Activated CD8-positive, alpha-beta T cell treated with anti-CD3 and anti-CD28 coated beads, Interleukin-2, amount 10 ng/mL, durations not matched to agents 7 days and 5 days (primary cell): ENCODE measurements at regions not wholly inside any gene's neighbourhood (a gene's known extent, or its start where the extent isn't known, plus 50 kb on each side); places are given as distances from the start of the nearest gene placed in this dataset.
"Not testable (repeated sequence)": the region's sequence is repeated elsewhere in the genome, so short reads cannot be mapped to it uniquely, and the experiment has no call there.

Source experiments
- ATAC-seq: fragments of 150-1000 bp; cut with Tn5 transposase; one replicate; pipeline ENCODE4 v1.10.0; 2021; ENCODE audit warnings: moderate library complexity
- CTCF ChIA-PET: fragments of 350-600 bp; sonication (Branson Sonifier 250); formaldehyde crosslinking; loops from one replicate; lab custom pipeline; 2021; ENCODE audit warnings: antibody characterized with exemption; lab: Charles Lee
- POLR2A ChIA-PET: fragments of 350-600 bp; sonication (Branson Sonifier 250); formaldehyde crosslinking; loops from one replicate; lab custom pipeline; 2021; ENCODE audit warnings: antibody characterized with exemption; lab: Charles Lee
- DNase-seq: peaks from one replicate; pipeline ENCODE4 v3.0.0-alpha.2; 2020
- H3K27ac Mint-ChIP-seq: one replicate; pipeline ENCODE4 v1.8.0; 2021; ENCODE audit warnings: mild to moderate bottlenecking, mixed read lengths
- H3K27me3 Mint-ChIP-seq: one replicate; pipeline ENCODE4 v1.8.0; 2021; ENCODE audit warnings: low read depth, mixed read lengths
- H3K36me3 Mint-ChIP-seq: one replicate; pipeline ENCODE4 v1.8.0; 2021; ENCODE audit warnings: low read depth, mixed read lengths
- H3K4me1 Mint-ChIP-seq: one replicate; pipeline ENCODE4 v1.8.0; 2021; ENCODE audit warnings: low read depth, mixed read lengths
- H3K4me3 Mint-ChIP-seq: one replicate; pipeline ENCODE4 v1.8.0; 2021; ENCODE audit warnings: mild to moderate bottlenecking, mixed read lengths
- H3K9me3 Mint-ChIP-seq: one replicate; pipeline ENCODE4 v1.8.0; 2022; ENCODE audit warnings: mixed read lengths; ENCODE audit not compliant: insufficient read depth

DNA sequence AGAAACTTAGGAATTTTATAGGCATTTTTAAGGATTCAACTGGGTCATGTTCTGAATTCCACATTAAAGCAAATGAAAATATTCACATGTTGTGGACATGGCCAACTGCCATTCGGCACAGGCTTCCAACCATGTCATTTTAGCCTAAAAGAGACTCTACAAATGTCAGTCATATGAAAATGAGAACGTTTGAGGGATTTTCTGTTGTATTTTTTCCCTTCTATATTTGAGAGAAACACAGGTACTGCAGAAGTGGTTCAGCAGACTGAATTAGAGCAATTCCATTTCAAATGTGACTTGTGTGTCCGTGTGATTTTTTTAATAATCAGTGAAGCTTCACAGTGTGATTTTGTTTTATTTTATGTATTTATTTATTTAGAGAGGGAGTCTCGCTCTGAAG is 124.3 kb downstream of the TP53TG3F start:
- POLR2A ChIA-PET = not testable (repeated sequence)

DNA sequence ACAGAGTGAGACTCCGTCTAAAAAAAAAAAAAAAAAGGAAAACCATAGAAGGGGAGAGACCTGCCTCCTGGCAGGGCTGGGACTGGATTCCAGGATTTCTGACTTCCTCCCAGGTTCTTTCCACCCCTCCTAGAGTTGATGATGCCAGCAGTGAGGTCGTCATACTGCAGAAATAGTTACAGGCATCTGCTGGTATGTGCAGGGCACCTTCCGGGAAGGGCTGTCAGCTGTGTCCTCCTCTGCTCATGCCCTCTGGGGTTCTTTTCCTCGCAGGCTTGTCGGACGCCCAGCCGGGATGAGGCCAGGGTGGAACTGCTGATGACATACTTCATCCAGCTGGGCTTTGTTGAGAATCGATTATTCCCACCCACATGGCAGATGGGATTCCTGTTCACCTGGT is 129.2 kb downstream of the TP53TG3F start:
- not testable (repeated sequence) for DNase-seq, H3K36me3 Mint-ChIP-seq, H3K4me3 Mint-ChIP-seq

More for the DNA sequence above, 124.3 kb downstream of the TP53TG3F start:
- H3K27me3 Mint-ChIP-seq, H3K27ac Mint-ChIP-seq, H3K4me1 Mint-ChIP-seq, H3K9me3 Mint-ChIP-seq, H3K4me3 Mint-ChIP-seq, CTCF ChIA-PET, H3K36me3 Mint-ChIP-seq, DNase-seq, ATAC-seq: not testable (repeated sequence)

DNA sequence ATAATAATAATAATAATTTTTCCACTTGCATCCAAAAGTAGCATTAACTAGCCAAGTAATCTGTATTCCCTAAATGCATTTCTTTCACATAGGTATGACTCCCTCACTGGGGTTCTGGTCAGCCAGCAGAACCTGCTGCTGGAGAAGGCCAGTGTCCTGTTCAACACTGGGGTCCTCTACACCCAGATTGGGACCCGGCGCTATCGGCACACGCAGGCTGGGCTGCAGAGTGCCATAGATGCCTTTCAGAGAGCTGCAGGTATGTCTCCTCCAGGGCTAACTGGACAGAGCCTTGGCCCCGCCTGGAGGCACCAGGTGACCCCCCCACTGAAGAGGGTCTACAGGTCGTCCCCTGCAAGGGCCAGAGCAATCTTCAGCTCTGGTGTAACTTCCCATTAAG is 133.9 kb downstream of the TP53TG3F start:
- H3K4me3 Mint-ChIP-seq, H3K27ac Mint-ChIP-seq, H3K36me3 Mint-ChIP-seq, H3K9me3 Mint-ChIP-seq, H3K4me1 Mint-ChIP-seq, H3K27me3 Mint-ChIP-seq, CTCF ChIA-PET, DNase-seq, ATAC-seq, POLR2A ChIA-PET: not testable (repeated sequence)

More for the DNA sequence above, 129.2 kb downstream of the TP53TG3F start:
- CTCF ChIA-PET, H3K27me3 Mint-ChIP-seq, ATAC-seq, H3K27ac Mint-ChIP-seq, H3K4me1 Mint-ChIP-seq, H3K9me3 Mint-ChIP-seq, POLR2A ChIA-PET: not testable (repeated sequence)

DNA sequence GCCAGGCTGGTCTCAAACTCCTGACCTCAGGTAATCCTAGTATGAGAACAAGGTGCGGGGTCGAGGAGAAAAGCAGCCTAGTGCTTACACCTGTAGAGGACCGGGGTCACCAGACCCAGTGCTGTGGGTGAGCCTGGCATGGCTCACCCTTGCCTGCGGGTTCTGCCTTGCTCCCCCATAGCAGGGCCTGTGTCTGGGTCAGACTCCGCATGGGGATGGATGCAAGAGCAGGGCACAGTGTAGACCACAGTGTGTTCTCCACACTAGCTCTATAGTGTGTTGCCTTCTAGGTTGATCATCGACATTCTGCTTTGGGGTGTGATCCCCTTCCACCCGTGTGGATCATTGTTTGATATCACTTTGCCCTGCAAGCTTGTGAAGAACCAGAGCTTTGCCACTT is 135.7 kb downstream of the TP53TG3F start:
- H3K4me3 Mint-ChIP-seq, POLR2A ChIA-PET, H3K27ac Mint-ChIP-seq, H3K9me3 Mint-ChIP-seq, DNase-seq, H3K4me1 Mint-ChIP-seq, CTCF ChIA-PET, H3K36me3 Mint-ChIP-seq, ATAC-seq, H3K27me3 Mint-ChIP-seq: not testable (repeated sequence)

DNA sequence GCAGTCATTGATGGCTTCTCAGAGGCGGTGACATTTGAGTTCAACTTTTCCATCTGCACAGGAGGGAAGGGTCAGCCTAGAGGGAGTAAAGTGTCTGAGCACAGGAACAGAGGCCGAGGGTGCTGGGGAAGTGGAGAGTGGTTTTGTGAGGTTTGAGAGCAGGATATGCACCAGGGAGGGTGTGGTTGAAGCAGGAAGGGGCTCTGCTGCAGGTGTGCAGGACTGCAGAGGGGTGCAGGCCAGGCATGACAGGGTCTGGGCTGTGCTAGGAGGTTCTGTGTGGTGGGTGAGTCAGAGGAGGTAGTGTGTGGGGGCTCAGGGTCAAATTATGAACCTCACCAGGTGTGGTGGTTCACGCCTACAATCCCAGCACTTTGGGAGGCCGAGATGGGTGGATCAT is 141.6 kb downstream of the TP53TG3F start:
- CTCF ChIA-PET, POLR2A ChIA-PET, H3K27ac Mint-ChIP-seq, ATAC-seq, H3K4me1 Mint-ChIP-seq, H3K9me3 Mint-ChIP-seq, H3K36me3 Mint-ChIP-seq, H3K4me3 Mint-ChIP-seq, DNase-seq, H3K27me3 Mint-ChIP-seq: not testable (repeated sequence)

DNA sequence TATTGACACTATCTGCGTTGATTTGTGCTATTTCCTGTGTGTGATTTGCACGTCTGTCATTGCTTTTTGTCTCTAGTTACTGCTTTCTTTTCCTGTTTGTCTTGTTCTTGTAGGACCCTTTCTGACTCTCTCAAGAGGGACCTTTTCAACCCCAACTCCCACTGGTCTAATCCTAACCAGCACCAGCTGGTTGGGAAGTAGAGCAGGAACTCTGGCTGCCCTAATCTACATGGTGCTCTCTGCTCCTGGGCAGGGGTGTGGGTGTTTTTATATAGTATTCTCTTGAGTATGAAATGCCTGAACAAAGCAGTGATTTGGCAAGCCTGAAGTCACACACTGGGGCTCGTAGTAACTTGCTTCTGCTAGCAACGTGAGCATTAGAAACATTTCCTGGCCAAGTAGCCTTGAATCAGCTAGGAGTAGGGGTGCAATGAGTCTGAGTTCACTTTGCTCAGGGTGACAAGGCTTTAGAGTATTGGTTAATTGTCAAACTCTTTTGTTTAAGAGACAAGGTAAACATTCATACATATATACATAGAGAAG is 164.2 kb downstream of the TP53TG3F start:
- POLR2A ChIA-PET, ATAC-seq, H3K36me3 Mint-ChIP-seq, CTCF ChIA-PET, H3K27me3 Mint-ChIP-seq, H3K9me3 Mint-ChIP-seq, H3K4me3 Mint-ChIP-seq, H3K27ac Mint-ChIP-seq, H3K4me1 Mint-ChIP-seq, DNase-seq: not testable (repeated sequence)

DNA sequence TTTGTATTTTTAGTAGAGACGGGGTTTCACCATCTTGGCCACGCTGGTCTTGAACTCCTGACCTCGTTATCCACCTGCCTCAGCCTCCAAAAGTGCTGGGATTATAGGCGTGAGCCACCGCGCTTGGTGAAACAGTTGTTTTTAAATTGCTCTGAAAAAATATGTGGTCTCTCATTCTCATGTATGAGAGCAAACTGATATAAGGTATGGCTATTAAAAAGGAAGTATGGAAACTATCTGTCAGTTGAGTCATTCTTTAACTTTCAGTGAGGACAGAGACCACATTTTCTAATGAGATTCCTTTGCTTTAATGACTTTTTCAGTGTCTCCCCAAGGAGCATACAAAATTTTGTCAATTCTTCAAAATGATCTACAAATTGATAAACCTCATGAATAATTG is 169.5 kb downstream of the TP53TG3F start:
- CTCF ChIA-PET, ATAC-seq, H3K27ac Mint-ChIP-seq: not testable (repeated sequence)

DNA sequence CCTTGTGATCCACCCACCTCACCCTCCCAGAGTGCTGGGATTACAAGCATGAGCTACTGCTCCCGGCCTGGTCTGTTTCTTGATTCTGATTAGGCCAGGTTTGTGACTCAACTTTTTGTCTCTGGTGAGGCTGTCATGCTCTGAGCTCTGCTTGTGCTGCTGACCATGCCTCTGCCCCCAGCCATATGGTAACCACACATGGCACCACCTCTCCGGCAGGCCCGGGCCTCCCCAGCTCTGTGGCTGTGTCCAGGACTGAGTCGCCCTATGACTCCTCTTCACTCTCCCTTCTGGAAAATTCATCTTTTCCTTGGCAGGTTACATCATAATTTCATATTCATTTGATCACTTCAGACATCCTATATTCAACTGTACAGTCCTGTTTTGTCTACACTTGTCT is 172.3 kb downstream of the TP53TG3F start:
- H3K4me1 Mint-ChIP-seq, CTCF ChIA-PET, H3K9me3 Mint-ChIP-seq, H3K27ac Mint-ChIP-seq, H3K27me3 Mint-ChIP-seq, H3K36me3 Mint-ChIP-seq, POLR2A ChIA-PET, H3K4me3 Mint-ChIP-seq, DNase-seq, ATAC-seq: not testable (repeated sequence)

More for the DNA sequence above, 169.5 kb downstream of the TP53TG3F start:
- H3K9me3 Mint-ChIP-seq, H3K4me1 Mint-ChIP-seq, DNase-seq, POLR2A ChIA-PET, H3K36me3 Mint-ChIP-seq, H3K27me3 Mint-ChIP-seq, H3K4me3 Mint-ChIP-seq: not testable (repeated sequence)

DNA sequence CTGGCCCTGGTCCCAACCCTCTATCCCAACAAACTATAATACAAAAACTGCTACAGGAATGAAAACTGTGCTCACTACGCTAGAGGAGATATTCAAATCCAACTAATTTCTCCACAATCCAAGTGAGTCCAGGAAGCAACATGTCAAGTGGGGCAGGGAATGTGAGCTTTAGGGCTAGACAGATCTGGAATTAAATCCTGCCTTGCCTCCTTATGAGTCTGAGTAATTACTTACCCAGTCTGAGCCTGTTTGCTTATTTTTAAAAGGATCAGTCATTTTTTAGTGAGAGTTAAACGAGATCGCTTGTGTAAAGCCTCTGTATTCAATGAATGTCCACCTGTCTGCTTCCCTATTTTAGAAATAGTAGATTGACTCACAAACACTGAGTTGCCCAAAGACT is 174.6 kb downstream of the TP53TG3F start:
- CTCF ChIA-PET, H3K4me3 Mint-ChIP-seq, H3K4me1 Mint-ChIP-seq, H3K9me3 Mint-ChIP-seq, H3K27ac Mint-ChIP-seq, H3K27me3 Mint-ChIP-seq, POLR2A ChIA-PET, DNase-seq, ATAC-seq, H3K36me3 Mint-ChIP-seq: not testable (repeated sequence)

DNA sequence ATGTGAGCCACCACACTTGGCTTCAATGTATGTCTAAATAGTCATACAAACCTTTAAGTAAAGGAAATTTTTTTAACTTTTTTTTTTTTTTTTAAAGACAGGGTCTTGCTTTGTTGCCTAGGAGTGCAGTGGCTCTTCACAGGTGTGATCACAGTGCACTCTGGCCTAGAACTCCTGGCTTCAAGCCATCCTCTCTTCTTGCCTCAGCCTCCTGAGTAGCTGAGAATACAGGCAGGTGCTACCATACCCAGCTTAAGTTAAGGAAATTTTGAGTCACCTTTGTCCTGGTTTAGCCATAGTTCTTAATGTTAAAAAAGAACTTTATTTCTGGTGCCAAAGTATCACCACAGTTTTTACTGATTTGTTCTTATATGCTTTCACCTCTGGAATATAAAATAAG is 177.3 kb downstream of the TP53TG3F start:
- DNase-seq, H3K27ac Mint-ChIP-seq, POLR2A ChIA-PET, H3K36me3 Mint-ChIP-seq, H3K4me3 Mint-ChIP-seq, CTCF ChIA-PET, H3K4me1 Mint-ChIP-seq, H3K9me3 Mint-ChIP-seq, ATAC-seq, H3K27me3 Mint-ChIP-seq: not testable (repeated sequence)

DNA sequence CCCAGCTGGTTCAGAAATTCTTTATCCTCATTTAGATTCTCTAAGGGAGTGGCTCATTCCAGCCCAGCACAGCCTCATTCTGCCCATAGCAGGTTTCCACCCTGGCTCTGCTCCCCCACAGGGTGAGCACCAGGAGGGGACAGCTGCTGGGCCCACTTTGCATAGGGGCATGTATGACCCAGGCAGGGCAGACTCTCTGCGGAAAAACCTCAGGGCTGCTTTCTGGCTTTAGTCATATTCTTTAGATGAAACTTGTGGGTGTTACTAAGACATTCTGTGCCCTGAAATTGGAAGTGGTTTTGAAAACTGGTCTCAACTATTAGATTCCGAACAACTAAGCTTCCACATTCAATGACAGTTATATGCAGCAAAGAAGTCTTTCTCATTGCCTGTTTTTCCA is 183.9 kb downstream of the TP53TG3F start:
- CTCF ChIA-PET, H3K36me3 Mint-ChIP-seq, H3K9me3 Mint-ChIP-seq, H3K27ac Mint-ChIP-seq, H3K4me1 Mint-ChIP-seq, H3K4me3 Mint-ChIP-seq, H3K27me3 Mint-ChIP-seq, ATAC-seq, DNase-seq, POLR2A ChIA-PET: not testable (repeated sequence)

DNA sequence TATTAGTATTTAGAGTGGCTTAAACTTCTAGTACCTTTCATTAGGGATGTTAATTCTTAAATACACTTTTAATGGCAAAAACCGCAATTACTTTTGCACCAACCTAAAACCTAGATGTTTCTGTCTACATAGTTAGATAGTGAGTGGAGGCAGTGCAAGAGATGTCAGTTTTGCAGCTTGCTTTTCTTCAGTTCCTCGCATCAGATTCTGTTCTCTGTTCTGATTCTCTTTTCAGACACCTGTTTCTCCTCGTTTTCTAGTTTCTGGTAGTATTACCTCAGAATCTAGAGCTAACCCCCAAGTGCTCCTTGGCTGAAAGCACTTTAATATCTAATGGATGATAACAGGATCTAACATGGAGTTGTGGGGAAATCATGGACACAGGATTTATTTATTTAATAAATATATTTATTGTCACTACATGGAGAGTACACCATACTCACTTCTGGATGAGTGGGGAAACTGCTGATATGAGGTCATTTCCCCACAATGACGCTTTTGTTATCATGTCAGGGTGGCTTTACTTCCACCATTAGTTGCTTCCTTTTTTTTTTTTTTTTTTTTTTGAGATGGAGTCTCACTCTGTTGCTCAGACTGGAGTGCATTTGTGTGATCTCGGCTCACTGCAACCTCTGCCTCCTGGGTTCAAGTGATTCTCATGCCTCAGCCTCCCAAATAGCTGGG is 184.4 kb downstream of the TP53TG3F start:
- H3K36me3 Mint-ChIP-seq, POLR2A ChIA-PET, H3K27me3 Mint-ChIP-seq, CTCF ChIA-PET, DNase-seq, H3K9me3 Mint-ChIP-seq, H3K27ac Mint-ChIP-seq, H3K4me1 Mint-ChIP-seq, H3K4me3 Mint-ChIP-seq, ATAC-seq: not testable (repeated sequence)

DNA sequence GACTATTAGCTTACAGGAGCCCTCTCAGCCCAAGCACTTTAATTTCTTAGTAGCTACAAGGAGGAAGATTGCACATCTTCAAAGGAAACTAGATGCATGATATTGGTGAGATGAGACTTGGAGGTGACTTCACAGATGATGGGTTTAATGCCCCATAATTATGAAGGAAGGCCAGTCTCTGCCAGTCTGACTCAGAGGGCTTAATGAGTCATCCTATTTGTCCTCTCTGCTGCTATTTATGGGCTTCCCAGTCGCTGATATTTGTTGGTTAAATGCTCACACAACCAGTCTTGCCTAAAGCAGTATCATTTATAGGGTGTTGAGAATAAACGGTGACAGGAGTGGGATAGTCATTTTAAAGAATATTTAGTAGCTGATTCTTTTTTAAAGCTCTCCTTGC is 187.0 kb downstream of the TP53TG3F start:
- DNase-seq, H3K27me3 Mint-ChIP-seq, H3K4me1 Mint-ChIP-seq, H3K27ac Mint-ChIP-seq, H3K9me3 Mint-ChIP-seq, CTCF ChIA-PET, H3K36me3 Mint-ChIP-seq, H3K4me3 Mint-ChIP-seq, ATAC-seq, POLR2A ChIA-PET: not testable (repeated sequence)
